ENCODE measurements at regions not wholly inside any gene's neighbourhood (a gene's known extent, or its start where the extent isn't known, plus 50 kb on each side); places are given as distances from the start of the nearest gene placed in this dataset.

DNA sequence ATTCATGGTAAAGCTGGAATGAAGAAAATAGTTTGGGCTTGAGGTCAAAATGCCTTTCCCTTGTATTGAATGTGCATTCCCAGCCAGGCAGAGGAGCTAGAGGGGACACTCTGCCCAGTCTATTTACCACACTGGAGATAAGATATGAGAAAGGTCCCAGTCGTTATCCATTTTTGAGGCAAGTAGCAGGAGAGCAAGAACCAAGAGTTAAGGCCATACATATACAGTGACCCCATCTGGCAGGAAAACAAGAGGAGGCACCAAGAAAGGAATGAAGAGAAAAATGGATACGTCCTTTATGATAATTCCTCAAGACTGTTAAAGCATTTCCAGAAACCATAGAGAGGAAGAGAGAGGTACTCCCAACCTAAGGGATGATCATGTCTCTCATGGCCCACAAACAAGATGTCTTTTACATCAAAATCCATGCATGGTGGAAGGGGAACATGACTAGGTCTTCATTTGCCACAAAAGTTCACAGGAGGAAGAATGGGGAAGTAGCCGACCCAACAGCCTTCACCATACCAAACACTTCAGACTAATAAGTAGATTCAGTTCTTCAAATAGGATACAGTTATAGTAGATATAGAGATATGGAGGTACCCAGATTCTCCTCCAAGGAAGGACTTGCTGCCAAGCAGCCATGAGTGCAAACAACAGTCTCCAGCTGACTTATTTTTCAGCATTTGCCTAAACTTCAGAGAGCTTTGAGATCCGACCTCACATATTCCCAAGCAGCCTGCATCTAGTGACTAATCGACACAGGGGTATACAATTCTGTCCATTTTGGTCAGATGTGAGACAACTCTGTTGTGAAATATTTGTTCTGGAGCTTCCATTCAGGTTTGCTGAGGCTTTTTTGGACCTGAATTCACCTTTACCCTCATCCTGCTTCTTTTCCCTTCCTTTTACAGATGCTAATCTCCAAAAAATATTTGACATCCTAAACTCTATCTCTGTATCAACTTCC is 61.1 kb upstream of the CCDC71L start:
- Histone ChIP-seq H3K27me3 (no peaks in the 10 kb centered on the region), H3K4me3 (no peak overlapping the region), H3K9me3 (no peaks in the 10 kb centered on the region), H3K27ac (no peak overlapping the region), H3K4me1 (peaks cover 0 to 2% of the 10 kb centered on the region in 2 donors), H3K36me3 (no peaks in the 10 kb centered on the region)
- DNase-seq (ENCODE audit: low spot score in 2 of 2) = no peak
- TF ChIP-seq, protein P1, sequence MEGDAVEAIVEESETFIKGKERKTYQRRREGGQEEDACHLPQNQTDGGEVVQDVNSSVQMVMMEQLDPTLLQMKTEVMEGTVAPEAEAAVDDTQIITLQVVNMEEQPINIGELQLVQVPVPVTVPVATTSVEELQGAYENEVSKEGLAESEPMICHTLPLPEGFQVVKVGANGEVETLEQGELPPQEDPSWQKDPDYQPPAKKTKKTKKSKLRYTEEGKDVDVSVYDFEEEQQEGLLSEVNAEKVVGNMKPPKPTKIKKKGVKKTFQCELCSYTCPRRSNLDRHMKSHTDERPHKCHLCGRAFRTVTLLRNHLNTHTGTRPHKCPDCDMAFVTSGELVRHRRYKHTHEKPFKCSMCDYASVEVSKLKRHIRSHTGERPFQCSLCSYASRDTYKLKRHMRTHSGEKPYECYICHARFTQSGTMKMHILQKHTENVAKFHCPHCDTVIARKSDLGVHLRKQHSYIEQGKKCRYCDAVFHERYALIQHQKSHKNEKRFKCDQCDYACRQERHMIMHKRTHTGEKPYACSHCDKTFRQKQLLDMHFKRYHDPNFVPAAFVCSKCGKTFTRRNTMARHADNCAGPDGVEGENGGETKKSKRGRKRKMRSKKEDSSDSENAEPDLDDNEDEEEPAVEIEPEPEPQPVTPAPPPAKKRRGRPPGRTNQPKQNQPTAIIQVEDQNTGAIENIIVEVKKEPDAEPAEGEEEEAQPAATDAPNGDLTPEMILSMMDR (IDR thresholded peaks at IDR 0.05) = no peak
- intact Hi-C loops (cut with DNase I) = no loop called here

DNA sequence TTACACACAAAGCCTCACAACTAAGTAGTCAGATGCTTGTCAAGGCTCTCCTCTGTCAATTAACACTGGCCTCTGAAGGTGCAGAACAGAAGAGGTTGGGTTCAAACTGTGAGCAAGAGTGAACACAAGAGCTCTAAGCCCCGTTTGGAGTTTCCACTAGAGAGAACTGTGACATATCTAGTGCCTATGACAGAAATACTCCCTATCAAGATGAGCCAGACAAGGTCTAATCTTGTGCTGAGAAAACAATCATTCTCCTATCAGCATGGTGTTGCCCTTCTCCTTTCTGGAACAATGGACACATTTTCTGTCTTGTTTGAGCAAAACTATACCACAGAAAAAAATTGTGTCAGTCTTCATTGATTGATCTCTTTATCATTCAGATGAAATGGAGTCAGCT is 62.4 kb upstream of the CCDC71L start:
- Histone ChIP-seq H3K4me3 (no peak overlapping the region), H3K4me1 (no peaks in the 10 kb centered on the region), H3K9me3 (no peaks in the 10 kb centered on the region), H3K36me3 (no peaks in the 10 kb centered on the region), H3K27ac (no peak overlapping the region), H3K27me3 (no peaks in the 10 kb centered on the region)
- no peak for DNase-seq (ENCODE audit: low spot score in 2 of 2)
- TF ChIP-seq, protein P1 (IDR thresholded peaks at IDR 0.05) = no peak
- intact Hi-C loops (cut with DNase I) = no loop called here

DNA sequence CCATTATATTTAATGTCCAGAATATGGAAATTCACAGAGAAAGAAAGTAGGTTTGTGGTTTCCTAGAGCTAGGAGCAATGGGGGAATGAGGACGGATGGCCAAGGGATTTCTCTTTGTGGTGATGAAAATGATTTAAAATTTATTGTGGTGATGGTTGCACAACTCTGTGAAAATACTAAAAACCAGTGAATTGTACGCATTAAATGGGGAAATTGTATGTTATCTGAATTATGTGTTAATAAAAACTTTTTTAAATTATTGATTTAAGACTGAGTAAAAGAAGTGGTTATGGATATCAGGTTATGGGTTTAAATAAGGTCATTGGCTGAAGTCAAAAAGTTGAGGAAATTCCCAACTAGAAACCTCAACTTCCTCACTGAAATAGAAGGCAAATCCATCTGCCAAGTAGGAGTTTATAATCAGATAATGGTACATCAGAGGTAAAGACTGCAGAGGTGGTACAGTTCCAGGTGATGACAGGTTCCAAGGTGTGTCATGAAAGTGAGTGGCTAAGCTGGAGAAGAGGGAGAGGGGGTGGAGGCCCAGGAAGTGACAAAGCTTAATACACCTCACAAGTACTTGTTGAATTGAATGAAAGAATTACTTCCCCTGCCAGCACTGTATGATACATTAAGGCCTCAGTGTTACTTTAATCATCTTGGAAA is 68.9 kb upstream of the CCDC71L start:
- Histone ChIP-seq H3K36me3 (no peaks in the 10 kb centered on the region), H3K4me1 (no peaks in the 10 kb centered on the region), H3K27me3 (no peaks in the 10 kb centered on the region), H3K27ac (no peak overlapping the region), H3K9me3 (no peaks in the 10 kb centered on the region), H3K4me3 (no peak overlapping the region)
- DNase-seq (ENCODE audit: low spot score in 2 of 2) = no peak
- intact Hi-C loops (cut with DNase I) = no loop called here
- TF ChIP-seq, protein P1 (IDR thresholded peaks at IDR 0.05) = no peak

DNA sequence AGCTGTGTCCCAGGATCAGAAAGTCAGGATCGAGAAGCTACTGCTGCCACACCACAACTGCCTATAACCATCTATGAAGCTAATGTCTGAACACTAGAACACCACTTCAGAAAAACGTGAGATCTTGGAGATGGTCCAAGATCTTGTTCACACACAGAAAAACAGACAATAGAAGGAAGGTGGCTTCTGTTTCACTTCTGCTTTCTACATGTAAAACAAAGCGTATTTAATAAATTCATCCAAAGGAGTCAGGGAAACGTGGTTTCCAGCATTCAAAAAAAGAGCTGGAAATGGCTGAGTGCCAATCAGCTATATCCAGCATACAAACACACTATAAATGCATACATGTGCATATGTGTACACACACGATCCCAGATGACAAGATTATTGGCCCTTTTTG is 70.2 kb upstream of the CCDC71L start:
- DNase-seq (ENCODE audit: low spot score in 2 of 2) = no peak
- intact Hi-C loops (cut with DNase I) = no loop called here
- Histone ChIP-seq H3K36me3 (no peaks in the 10 kb centered on the region), H3K4me1 (no peaks in the 10 kb centered on the region), H3K27ac (no peak overlapping the region), H3K27me3 (no peaks in the 10 kb centered on the region), H3K9me3 (no peaks in the 10 kb centered on the region), H3K4me3 (no peak overlapping the region)
- TF ChIP-seq, protein P1 (IDR thresholded peaks at IDR 0.05) = no peak

DNA sequence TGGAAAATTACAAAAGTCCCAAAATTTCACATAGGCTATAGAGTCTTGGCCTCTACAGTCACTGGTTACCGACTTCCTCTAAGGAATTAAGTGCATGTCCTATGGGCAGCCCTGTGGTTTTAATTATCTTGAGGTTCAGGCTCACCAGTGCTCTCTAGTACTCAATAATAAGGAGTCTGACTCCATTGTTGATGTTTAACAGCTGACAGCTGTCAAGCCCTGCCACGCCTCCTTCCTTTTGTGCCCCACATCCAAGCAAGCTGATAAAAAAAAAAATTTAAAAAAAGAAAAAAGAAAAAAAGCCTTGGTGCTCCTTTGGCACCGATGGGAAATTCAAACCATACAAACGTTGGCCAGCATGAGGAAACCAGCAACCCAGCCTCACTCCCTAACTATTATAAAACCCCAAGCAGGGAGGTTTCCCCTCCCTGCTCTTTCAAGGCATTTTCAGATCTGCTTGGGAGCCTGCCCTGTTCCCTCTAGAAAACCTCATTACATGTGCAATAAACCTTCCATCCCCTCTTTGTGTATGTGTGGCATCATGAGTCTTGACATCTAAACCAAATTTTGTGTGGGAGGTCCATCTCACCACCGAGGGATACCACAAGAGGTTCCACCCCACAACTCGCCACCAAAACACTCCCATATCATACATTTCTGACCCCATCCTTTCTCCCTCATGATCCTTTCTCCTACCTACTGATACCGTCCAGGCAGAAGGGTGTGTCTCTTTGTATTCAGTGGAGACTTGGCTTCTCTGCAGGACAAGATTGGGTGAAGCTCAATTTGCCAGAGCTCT is 70.9 kb upstream of the CCDC71L start:
- no peak overlapping the region for H3K27ac ChIP-seq
- H3K9me3 ChIP-seq = no peaks in the 10 kb centered on the region
- no peaks in the 10 kb centered on the region for H3K4me1 ChIP-seq
- no peaks in the 10 kb centered on the region for H3K27me3 ChIP-seq
- TF ChIP-seq, protein P1 (IDR thresholded peaks at IDR 0.05) = no peak
- intact Hi-C loops (cut with DNase I) = no loop called here
- no peaks in the 10 kb centered on the region for H3K36me3 ChIP-seq
- no peak overlapping the region for H3K4me3 ChIP-seq
- DNase-seq (ENCODE audit: low spot score in 2 of 2) = no peak

All from ascending aorta (tissue), 2 donors.